ENCODE measurements at regions not wholly inside any gene's neighbourhood (a gene's known extent, or its start where the extent isn't known, plus 50 kb on each side); places are given as distances from the start of the nearest gene placed in this dataset.

DNA sequence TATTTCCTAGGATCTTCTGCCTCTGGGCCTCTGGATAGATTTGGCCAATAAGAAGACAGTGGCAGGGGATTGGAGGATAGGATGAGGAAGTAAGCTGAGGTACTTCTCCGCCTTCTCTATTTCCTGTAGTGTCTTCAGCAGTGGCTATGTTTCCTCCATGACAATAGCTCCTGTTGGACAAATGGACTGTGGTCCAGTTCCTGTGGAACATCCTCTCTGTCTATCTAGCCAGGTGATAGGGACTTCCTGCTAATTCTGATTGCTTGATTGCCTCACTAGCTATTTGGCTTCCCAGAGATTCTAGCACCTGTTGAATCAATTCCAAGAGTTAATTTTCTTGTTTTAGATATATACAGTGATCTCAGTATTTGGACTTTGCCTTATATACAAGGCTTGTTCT lies 456.2 kb upstream of the NECTIN3 start:
- Histone ChIP-seq H3K27me3 (ENCODE audit: control insufficient read depth, insufficient read depth, low read length, poor library complexity, severe bottlenecking) (no peaks in the 10 kb centered on the region), H3K9me3 (ENCODE audit: control insufficient read depth, low read length) (no peaks in the 10 kb centered on the region), H3K4me3 (ENCODE audit: low read length) (no peak overlapping the region), H3K9ac (ENCODE audit: extremely low read depth, low read length, poor library complexity, severe bottlenecking) (no peak overlapping the region), H3K4me1 (ENCODE audit: control insufficient read depth, insufficient read depth, low read length) (no peaks in the 10 kb centered on the region), H3K36me3 (ENCODE audit: control insufficient read depth, insufficient read depth, low read length) (no peaks in the 10 kb centered on the region), H3K27ac (ENCODE audit: low read depth, low read length) (no peak overlapping the region)
- H3K9me3 Mint-ChIP-seq, result no peaks in the 10 kb centered on the region
- H3K27ac Mint-ChIP-seq, result no peak overlapping the region
- TF ChIP-seq, protein P1, sequence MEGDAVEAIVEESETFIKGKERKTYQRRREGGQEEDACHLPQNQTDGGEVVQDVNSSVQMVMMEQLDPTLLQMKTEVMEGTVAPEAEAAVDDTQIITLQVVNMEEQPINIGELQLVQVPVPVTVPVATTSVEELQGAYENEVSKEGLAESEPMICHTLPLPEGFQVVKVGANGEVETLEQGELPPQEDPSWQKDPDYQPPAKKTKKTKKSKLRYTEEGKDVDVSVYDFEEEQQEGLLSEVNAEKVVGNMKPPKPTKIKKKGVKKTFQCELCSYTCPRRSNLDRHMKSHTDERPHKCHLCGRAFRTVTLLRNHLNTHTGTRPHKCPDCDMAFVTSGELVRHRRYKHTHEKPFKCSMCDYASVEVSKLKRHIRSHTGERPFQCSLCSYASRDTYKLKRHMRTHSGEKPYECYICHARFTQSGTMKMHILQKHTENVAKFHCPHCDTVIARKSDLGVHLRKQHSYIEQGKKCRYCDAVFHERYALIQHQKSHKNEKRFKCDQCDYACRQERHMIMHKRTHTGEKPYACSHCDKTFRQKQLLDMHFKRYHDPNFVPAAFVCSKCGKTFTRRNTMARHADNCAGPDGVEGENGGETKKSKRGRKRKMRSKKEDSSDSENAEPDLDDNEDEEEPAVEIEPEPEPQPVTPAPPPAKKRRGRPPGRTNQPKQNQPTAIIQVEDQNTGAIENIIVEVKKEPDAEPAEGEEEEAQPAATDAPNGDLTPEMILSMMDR (conservative IDR thresholded peaks at IDR 0.05), result no peak
- 96 to 100% methylated on average over 1 of the region's 1 CpG for WGBS, 2 experiments (ENCODE audit: insufficient coverage in 1 of 2, insufficient read length in 1 of 2)
- H3K27me3 Mint-ChIP-seq (ENCODE audit: insufficient read depth), result no peaks in the 10 kb centered on the region
- no peak for DNase-seq
- H3K36me3 Mint-ChIP-seq (ENCODE audit: low read depth), result no peaks in the 10 kb centered on the region
- peaks cover 17% of the 10 kb centered on the region for H3K4me1 Mint-ChIP-seq
- no peak overlapping the region for H3K4me3 Mint-ChIP-seq

DNA sequence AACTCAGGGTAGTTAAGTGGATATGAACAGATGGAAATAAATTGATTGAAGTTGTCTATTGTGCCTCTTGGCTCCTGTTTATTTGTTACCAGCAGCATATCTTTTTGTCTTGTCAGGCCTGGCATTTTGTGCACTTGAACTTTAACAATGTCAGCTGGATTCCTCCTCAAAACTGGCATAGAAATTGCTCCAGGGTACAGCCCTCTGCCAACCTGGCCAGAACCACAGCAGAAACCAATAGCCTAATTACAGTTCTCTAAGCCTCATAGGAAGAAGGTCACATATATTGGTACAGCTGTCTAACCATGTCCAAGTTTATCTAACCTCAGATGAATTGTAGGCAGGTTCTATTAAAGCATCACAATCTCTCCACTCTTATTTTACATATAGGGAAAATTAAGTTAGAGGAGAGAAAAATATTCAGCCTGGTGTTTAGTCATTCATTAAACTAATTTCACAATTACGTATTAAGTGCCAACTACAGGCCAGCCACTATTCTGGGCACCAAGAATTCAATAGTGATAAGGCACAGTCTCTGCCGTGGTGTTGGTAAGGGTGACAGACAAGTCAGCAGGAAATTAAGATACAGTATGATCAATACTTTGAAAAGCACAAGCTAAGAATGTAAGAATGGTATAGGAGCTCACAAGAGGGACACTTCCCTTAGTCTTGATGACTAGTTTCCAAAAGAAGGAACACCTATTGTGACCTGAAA lies 452.9 kb upstream of the NECTIN3 start:
- H3K36me3 ChIP-seq (ENCODE audit: control insufficient read depth, insufficient read depth, low read length), result no peaks in the 10 kb centered on the region
- 78 to 79% methylated on average over 1 to 2 of the region's 2 CpGs for whole genome bisulfite sequencing, 2 experiments (ENCODE audit: insufficient coverage in 1 of 2, insufficient read length in 1 of 2)
- Mint-ChIP-seq H3K4me1 (peaks cover 23% of the 10 kb centered on the region), H3K9me3 (no peaks in the 10 kb centered on the region), H3K27ac (no peak overlapping the region), H3K27me3 (ENCODE audit: insufficient read depth) (no peaks in the 10 kb centered on the region), H3K4me3 (no peak overlapping the region), H3K36me3 (ENCODE audit: low read depth) (no peaks in the 10 kb centered on the region)
- peaks cover 6% of the 10 kb centered on the region for H3K9me3 ChIP-seq (ENCODE audit: control insufficient read depth, low read length)
- TF ChIP-seq, protein P1 (conservative IDR thresholded peaks at IDR 0.05), result no peak
- H3K27ac ChIP-seq (ENCODE audit: low read depth, low read length), result no peak overlapping the region
- peaks cover 5% of the 10 kb centered on the region for H3K4me1 ChIP-seq (ENCODE audit: control insufficient read depth, insufficient read depth, low read length)
- H3K27me3 ChIP-seq (ENCODE audit: control insufficient read depth, insufficient read depth, low read length, poor library complexity, severe bottlenecking), result no peaks in the 10 kb centered on the region
- no peak overlapping the region for H3K9ac ChIP-seq (ENCODE audit: extremely low read depth, low read length, poor library complexity, severe bottlenecking)
- H3K4me3 ChIP-seq (ENCODE audit: low read length), result no peak overlapping the region
- DNase-seq, result no peak

DNA sequence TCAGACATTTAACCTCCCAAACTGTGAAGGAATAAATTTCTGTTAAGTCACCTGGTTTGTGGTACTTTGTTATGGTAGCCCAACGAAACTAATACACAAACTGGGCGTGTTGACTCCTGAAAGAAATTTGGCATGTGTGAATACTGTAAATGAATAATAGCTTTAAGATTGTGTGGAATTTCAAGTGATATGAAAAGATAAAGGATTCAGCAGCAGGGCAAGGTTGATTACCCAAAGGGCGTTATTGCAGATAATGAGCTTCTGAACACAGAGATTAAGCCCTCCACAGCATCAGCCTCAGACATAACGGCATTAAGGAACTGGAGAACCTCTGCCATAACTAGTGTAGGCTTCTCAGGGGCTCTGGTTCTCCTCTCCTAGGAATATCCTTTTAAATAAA lies 451.5 kb upstream of the NECTIN3 start:
- 44 to 97% methylated on average over 2 to 4 of the region's 4 CpGs for WGBS, 2 experiments (ENCODE audit: insufficient coverage in 1 of 2, insufficient read length in 1 of 2)
- H3K27ac ChIP-seq (ENCODE audit: low read depth, low read length), result no peak overlapping the region
- no peak overlapping the region for H3K9ac ChIP-seq (ENCODE audit: extremely low read depth, low read length, poor library complexity, severe bottlenecking)
- peaks cover 5% of the 10 kb centered on the region for H3K4me1 ChIP-seq (ENCODE audit: control insufficient read depth, insufficient read depth, low read length)
- TF ChIP-seq, protein P1 (conservative IDR thresholded peaks at IDR 0.05), result no peak
- Mint-ChIP-seq H3K27me3 (ENCODE audit: insufficient read depth) (no peaks in the 10 kb centered on the region), H3K9me3 (no peaks in the 10 kb centered on the region), H3K4me1 (peaks cover 32% of the 10 kb centered on the region), H3K4me3 (no peak overlapping the region), H3K27ac (no peak overlapping the region), H3K36me3 (ENCODE audit: low read depth) (no peaks in the 10 kb centered on the region)
- H3K27me3 ChIP-seq (ENCODE audit: control insufficient read depth, insufficient read depth, low read length, poor library complexity, severe bottlenecking), result no peaks in the 10 kb centered on the region
- no peak overlapping the region for H3K4me3 ChIP-seq (ENCODE audit: low read length)
- no peak for DNase-seq
- H3K9me3 ChIP-seq (ENCODE audit: control insufficient read depth, low read length), result peaks cover 8% of the 10 kb centered on the region
- no peaks in the 10 kb centered on the region for H3K36me3 ChIP-seq (ENCODE audit: control insufficient read depth, insufficient read depth, low read length)

All from endodermal cell (in vitro differentiated cells).